ENCODE measurements at regions not wholly inside any gene's neighbourhood (a gene's known extent, or its start where the extent isn't known, plus 50 kb on each side); places are given as distances from the start of the nearest gene placed in this dataset.

GRCh38 chr16:61409604-61410003 lies 626.6 kb downstream of the CDH8 start:
- TF ChIP-seq CTCF (IDR thresholded peaks at IDR 0.05 in 4 of 5, conservative IDR thresholded peaks at IDR 0.05 in 1 of 5): no peak
- TF ChIP-seq POLR2A (IDR thresholded peaks at IDR 0.05): no peak
